Type B pancreatic cell (in vitro differentiated cells): ENCODE measurements at regions not wholly inside any gene's neighbourhood (a gene's known extent, or its start where the extent isn't known, plus 50 kb on each side); places are given as distances from the start of the nearest gene placed in this dataset.
"Not testable (repeated sequence)": the region's sequence is repeated elsewhere in the genome, so short reads cannot be mapped to it uniquely, and the experiment has no call there.

ENCODE experiments used
- DNase-seq: peaks from one replicate; pipeline ENCODE4 v3.0.0; 2021; ENCODE audit warnings: mixed read lengths; ENCODE audit not compliant: unreplicated experiment; ENCODE audit errors: extremely low spot score
- H3K27ac Mint-ChIP-seq: 2 replicates; pipeline ENCODE4 v1.8.0; 2021; ENCODE audit warnings: mild to moderate bottlenecking, mixed read lengths
- H3K27me3 Mint-ChIP-seq: 2 replicates; pipeline ENCODE4 v1.8.0; 2021; ENCODE audit warnings: mixed read lengths
- H3K36me3 Mint-ChIP-seq: 2 replicates; pipeline ENCODE4 v1.8.0; 2021; ENCODE audit warnings: mixed read lengths
- H3K4me1 Mint-ChIP-seq: one replicate; pipeline ENCODE4 v1.8.0; 2021; ENCODE audit warnings: mixed read lengths; ENCODE audit not compliant: unreplicated experiment
- H3K4me3 Mint-ChIP-seq: 2 replicates; pipeline ENCODE4 v1.8.0; 2021; ENCODE audit warnings: mild to moderate bottlenecking, mixed read lengths
- H3K9me3 Mint-ChIP-seq: 2 replicates; pipeline ENCODE4 v1.8.0; 2021; ENCODE audit warnings: mixed read lengths
- TF ChIP-seq, protein P1 (sequence below): fragments of 200-600 bp; sonication (generic); conservative IDR thresholded peaks from 2 replicates; pipeline ENCODE4 v1.5.0; 2021; ENCODE audit warnings: antibody characterized with exemption, mild to moderate bottlenecking

DNA sequence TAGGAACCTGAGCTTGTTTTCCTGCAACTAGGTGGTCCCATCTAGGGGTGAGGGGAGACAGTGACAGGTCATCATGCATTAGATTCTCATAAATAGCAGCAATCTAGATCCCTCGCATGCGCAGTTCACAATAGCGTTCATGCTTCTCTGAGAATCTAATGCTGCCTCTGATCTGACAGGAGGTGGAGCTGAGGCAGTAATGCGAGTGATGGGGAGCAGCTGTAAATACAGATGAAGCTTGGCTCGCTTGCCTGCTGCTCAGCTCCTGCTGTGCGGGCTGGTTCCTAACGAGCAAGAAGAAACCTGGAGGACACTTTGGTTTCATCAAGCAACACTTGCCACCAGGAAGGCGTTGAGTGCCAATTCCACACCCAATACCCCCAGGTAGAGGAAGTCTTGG lies 95.1 kb upstream of the OLIG2 start:
- DNase-seq = no peak

DNA sequence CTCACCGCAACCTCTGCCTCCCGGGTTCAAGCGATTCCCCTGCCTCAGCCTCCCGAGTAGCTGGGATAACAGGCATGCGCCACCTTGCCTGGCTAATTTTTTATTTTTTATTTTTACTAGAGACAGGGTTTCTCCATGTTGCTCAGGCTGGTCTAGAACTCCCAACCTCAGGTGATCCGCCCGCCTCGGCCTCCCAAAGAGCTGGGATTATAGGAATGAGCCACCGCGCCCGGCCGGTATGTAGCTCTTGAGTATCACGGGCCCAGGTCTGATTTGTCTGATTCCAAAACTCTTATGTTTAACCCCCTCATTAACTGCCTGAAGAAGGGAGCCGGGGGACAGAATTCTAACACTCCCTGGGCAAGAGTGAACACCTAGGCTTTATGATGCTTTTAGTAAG lies 91.7 kb upstream of the OLIG2 start:
- not testable (repeated sequence) for H3K27me3 Mint-ChIP-seq, H3K4me1 Mint-ChIP-seq, DNase-seq, H3K36me3 Mint-ChIP-seq, H3K27ac Mint-ChIP-seq, H3K4me3 Mint-ChIP-seq, H3K9me3 Mint-ChIP-seq

More for the DNA sequence above, 95.1 kb upstream of the OLIG2 start:
- TF ChIP-seq, protein P1, sequence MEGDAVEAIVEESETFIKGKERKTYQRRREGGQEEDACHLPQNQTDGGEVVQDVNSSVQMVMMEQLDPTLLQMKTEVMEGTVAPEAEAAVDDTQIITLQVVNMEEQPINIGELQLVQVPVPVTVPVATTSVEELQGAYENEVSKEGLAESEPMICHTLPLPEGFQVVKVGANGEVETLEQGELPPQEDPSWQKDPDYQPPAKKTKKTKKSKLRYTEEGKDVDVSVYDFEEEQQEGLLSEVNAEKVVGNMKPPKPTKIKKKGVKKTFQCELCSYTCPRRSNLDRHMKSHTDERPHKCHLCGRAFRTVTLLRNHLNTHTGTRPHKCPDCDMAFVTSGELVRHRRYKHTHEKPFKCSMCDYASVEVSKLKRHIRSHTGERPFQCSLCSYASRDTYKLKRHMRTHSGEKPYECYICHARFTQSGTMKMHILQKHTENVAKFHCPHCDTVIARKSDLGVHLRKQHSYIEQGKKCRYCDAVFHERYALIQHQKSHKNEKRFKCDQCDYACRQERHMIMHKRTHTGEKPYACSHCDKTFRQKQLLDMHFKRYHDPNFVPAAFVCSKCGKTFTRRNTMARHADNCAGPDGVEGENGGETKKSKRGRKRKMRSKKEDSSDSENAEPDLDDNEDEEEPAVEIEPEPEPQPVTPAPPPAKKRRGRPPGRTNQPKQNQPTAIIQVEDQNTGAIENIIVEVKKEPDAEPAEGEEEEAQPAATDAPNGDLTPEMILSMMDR = no peak
- Mint-ChIP-seq H3K27ac (no peak overlapping the region), H3K36me3 (no peaks in the 10 kb centered on the region), H3K27me3 (peaks cover 4% of the 10 kb centered on the region), H3K9me3 (no peaks in the 10 kb centered on the region), H3K4me3 (no peak overlapping the region), H3K4me1 (no peaks in the 10 kb centered on the region)

DNA sequence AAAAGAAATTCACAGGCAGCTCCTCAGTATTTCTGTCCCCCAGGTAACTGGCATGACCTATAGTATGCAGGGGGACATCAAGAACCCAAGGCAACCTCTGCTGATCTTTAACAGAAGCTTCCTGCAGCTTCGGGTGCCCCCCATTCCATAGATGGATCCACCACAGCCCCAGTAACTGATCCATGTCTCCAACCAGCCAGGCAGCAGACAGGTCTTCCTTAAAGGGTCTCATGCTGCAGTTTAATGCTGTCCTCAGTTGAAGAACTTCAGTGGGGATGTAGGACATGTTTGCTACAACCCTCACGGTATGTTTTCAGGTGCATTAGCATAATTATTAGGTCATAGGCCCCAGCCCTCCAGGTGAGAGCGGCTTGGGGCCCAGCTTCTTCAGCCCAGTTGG lies 90.9 kb upstream of the OLIG2 start:
- no peak overlapping the region for H3K4me3 Mint-ChIP-seq
- no peaks in the 10 kb centered on the region for H3K4me1 Mint-ChIP-seq
- H3K9me3 Mint-ChIP-seq = no peaks in the 10 kb centered on the region
- no peak overlapping the region for H3K27ac Mint-ChIP-seq
- H3K36me3 Mint-ChIP-seq = no peaks in the 10 kb centered on the region
- H3K27me3 Mint-ChIP-seq = no peaks in the 10 kb centered on the region
- DNase-seq = no peak
- TF ChIP-seq, protein P1 = no peak

DNA sequence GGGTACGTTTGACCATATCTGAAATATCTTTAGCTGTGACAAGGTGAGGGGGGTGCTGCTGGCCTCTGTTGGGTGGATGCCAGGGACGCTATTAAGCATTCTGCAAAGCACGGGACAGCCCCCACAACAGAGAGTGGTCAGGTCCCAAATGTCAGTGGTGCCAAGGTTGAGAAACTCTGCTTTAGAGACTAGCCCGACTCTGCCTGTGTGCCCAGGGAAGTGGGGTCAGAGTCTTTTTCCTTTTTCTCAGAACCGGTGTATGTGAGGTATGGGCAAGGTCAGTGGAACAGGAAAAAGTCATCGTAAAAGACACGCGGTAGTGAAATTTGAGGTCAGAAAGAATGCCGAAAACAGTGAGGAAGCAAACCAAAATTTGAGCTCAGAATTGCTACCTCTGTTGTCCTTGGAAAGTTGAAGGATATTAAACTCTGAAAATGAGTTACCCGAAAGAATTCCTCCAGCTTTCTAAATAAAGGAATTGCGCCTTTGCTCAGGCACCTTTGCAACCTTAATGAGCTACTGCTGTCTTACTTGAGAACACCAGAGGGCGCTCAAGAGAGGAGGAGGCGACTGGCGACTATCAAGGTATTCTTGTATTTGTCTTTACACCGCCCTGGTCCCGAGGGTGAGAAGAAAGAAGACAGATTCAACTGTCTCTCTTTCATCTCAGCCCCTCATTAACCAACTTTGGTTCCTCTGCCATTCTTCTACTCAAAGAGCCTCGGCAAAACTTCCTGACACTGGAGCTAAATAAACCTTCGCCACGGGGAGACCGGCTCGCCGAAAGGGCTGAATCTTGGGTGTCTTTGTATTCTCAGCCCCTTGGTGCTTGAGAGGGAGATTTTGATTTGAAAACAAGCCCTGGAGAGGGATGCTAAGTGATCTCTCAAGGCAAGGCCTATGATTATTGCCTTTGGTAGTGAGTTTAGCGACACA lies 85.4 kb upstream of the OLIG2 start:
- Mint-ChIP-seq H3K27ac (no peak overlapping the region), H3K9me3 (no peaks in the 10 kb centered on the region), H3K36me3 (no peaks in the 10 kb centered on the region), H3K4me3 (no peak overlapping the region), H3K27me3 (peaks cover 13% of the 10 kb centered on the region), H3K4me1 (no peaks in the 10 kb centered on the region)
- DNase-seq = no peak
- TF ChIP-seq, protein P1 = peak; percentile 87

DNA sequence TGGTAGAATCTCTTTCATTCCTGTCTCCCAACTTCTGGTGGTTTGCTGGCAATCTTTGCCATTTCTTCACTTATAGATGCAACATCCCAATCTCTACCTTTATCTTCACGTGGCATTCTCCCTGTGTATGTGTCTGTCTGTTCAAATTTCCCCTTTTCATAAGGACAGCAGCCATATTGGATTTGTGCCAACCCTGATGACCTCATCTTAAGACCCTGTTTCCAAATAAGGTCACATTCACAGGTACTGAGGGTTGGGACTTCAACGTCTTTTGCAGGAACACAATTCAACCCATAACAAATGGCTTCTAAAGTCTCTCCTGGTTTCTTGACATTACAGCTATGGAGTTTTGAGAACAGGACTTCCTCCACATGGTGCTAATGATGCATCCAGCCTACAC lies 84.5 kb upstream of the OLIG2 start:
- H3K27ac Mint-ChIP-seq = no peak overlapping the region
- no peak for DNase-seq
- no peak overlapping the region for H3K4me3 Mint-ChIP-seq
- H3K27me3 Mint-ChIP-seq = peaks cover 13% of the 10 kb centered on the region
- H3K4me1 Mint-ChIP-seq = no peaks in the 10 kb centered on the region
- no peaks in the 10 kb centered on the region for H3K36me3 Mint-ChIP-seq
- no peaks in the 10 kb centered on the region for H3K9me3 Mint-ChIP-seq
- TF ChIP-seq, protein P1 = no peak

DNA sequence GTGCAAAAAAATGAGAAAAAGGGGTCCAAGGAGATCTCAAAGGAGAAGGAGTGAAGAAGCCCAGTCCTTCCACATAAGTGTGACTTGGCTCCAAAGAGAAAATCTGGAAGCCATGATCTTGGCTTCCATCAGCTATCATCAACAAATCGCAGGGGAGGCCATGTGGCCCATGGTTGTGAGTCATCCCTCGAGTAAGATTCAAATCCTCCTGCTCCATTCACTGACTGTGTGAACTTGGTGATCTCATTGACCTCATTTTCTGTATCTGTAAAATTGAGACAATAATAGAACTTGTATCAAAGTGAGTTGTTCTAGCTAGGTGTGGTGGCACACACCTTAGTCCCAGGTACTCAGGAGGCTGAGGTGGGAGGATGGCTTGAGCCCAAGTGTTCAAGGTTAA lies 79.1 kb upstream of the OLIG2 start:
- Mint-ChIP-seq H3K36me3 (no peaks in the 10 kb centered on the region), H3K4me3 (no peak overlapping the region), H3K9me3 (no peaks in the 10 kb centered on the region), H3K27ac (no peak overlapping the region), H3K4me1 (peaks cover under 1% of the 10 kb centered on the region), H3K27me3 (peaks cover 36% of the 10 kb centered on the region)
- TF ChIP-seq, protein P1 = no peak
- no peak for DNase-seq
